22Rv1 (cell line): ENCODE measurements at regions not wholly inside any gene's neighbourhood (a gene's known extent, or its start where the extent isn't known, plus 50 kb on each side); places are given as distances from the start of the nearest gene placed in this dataset.

Experiments
- ZFX ChIP-seq: fragments of 450-650 bp; IDR thresholded peaks from 2 replicates; pipeline ENCODE4 v1.6.1; 2017; ENCODE audit warnings: antibody characterized with exemption, borderline replicate concordance
- TF ChIP-seq, protein P1 (sequence below): fragments of 450-650 bp; IDR thresholded peaks from 2 replicates; pipeline ENCODE4 v1.5.1; 2017; ENCODE audit warnings: mild to moderate bottlenecking

DNA sequence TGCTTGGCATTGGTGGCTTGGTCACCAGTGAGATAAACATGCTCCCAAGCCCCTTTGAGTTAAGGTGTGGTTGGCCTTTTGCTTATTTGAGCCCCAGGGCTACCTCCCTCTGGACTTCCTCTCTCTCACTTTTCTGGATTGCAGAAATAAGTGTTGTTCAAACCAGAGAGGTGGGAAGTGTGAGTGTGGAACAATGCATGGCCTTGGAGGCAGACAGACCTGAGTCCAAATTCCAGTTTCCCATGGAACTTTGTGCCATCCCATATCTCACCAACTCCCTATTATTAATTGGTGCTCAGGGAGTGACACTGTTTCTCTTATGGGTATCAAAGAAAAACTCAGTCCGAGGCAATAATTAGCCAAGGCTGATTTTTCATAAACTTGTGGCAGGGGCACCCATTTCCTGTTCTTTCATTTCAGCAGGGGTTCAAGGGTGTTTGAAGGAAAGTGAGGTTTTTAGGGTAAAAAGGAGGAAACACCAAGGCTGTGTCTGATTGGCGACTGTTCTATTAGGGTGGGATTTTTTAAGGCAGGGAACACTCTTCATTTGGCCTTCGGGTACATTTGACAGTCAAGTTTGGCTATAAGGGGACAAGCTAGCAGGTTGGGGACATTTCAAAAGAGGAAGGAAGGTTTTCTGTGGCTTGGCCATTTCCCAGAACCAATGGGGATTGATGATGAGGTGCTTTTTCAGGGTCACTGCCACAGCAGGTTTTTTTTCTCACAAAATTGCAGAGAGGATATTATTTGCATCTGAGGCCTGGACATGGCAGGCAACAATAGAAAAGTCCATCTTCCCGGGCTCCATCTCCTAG lies 148.8 kb upstream of the NPY start:
- TF ChIP-seq, protein P1, sequence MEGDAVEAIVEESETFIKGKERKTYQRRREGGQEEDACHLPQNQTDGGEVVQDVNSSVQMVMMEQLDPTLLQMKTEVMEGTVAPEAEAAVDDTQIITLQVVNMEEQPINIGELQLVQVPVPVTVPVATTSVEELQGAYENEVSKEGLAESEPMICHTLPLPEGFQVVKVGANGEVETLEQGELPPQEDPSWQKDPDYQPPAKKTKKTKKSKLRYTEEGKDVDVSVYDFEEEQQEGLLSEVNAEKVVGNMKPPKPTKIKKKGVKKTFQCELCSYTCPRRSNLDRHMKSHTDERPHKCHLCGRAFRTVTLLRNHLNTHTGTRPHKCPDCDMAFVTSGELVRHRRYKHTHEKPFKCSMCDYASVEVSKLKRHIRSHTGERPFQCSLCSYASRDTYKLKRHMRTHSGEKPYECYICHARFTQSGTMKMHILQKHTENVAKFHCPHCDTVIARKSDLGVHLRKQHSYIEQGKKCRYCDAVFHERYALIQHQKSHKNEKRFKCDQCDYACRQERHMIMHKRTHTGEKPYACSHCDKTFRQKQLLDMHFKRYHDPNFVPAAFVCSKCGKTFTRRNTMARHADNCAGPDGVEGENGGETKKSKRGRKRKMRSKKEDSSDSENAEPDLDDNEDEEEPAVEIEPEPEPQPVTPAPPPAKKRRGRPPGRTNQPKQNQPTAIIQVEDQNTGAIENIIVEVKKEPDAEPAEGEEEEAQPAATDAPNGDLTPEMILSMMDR, result no peak
- no peak for TF ChIP-seq ZFX
